ENCODE measurements at regions not wholly inside any gene's neighbourhood (a gene's known extent, or its start where the extent isn't known, plus 50 kb on each side); places are given as distances from the start of the nearest gene placed in this dataset.

DNA sequence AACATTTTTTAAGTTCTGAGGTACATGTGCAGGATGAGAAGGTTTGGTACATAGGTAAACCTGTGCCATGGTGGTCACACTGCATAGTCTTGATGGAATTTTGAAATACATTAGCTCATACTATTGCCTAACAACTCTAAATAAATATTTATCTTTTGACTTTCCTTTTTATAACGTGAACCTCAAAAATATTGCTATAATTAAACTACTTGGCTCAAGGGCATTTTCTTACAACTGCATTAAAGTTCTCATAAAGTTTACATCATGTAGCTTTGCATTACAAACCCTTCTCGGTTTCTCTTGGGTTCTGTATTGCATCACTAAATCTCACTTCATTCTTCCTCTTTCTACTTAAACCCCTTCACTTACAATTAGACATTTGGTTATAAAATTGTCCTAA is 636.0 kb upstream of the PTCHD4 start:
- DNase-seq (ENCODE audit: insufficient read length) (no peak), FAIRE-seq (no peak)
- TF ChIP-seq POLR2A (IDR thresholded peaks at IDR 0.05; ENCODE audit: low read depth, low read length) = no peak
- no peak for TF ChIP-seq TAF1 (IDR thresholded peaks at IDR 0.05; ENCODE audit: borderline replicate concordance, low read depth, low read length)
- TF ChIP-seq POLR2AphosphoS5 (IDR thresholded peaks at IDR 0.05; ENCODE audit: low read depth, low read length) = no peak

- TF ChIP-seq TAF1 (IDR thresholded peaks at IDR 0.05; ENCODE audit: borderline replicate concordance, low read depth, low read length) (no peak), POLR2A (IDR thresholded peaks at IDR 0.05; ENCODE audit: low read depth, low read length) (no peak), POLR2AphosphoS5 (IDR thresholded peaks at IDR 0.05; ENCODE audit: low read depth, low read length) (no peak)
- FAIRE-seq (no peak), DNase-seq (ENCODE audit: insufficient read length) (no peak)
Observed at GRCh38 chr6:48744948-48745347, 634.0 kb upstream of the PTCHD4 start.

GRCh38 chr6:48743738-48744137 is 632.7 kb upstream of the PTCHD4 start:
- TF ChIP-seq POLR2A (IDR thresholded peaks at IDR 0.05; ENCODE audit: low read depth, low read length) (no peak), TAF1 (IDR thresholded peaks at IDR 0.05; ENCODE audit: borderline replicate concordance, low read depth, low read length) (no peak), POLR2AphosphoS5 (IDR thresholded peaks at IDR 0.05; ENCODE audit: low read depth, low read length) (no peak)
- DNase-seq (ENCODE audit: insufficient read length) = no peak
- FAIRE-seq = no peak

- no peak for DNase-seq (ENCODE audit: insufficient read length)
- TF ChIP-seq POLR2AphosphoS5 (IDR thresholded peaks at IDR 0.05; ENCODE audit: low read depth, low read length) (no peak), POLR2A (IDR thresholded peaks at IDR 0.05; ENCODE audit: low read depth, low read length) (no peak), TAF1 (IDR thresholded peaks at IDR 0.05; ENCODE audit: borderline replicate concordance, low read depth, low read length) (no peak)
- FAIRE-seq = no peak
Observed at GRCh38 chr6:48736501-48737206, 625.7 kb upstream of the PTCHD4 start.

DNA sequence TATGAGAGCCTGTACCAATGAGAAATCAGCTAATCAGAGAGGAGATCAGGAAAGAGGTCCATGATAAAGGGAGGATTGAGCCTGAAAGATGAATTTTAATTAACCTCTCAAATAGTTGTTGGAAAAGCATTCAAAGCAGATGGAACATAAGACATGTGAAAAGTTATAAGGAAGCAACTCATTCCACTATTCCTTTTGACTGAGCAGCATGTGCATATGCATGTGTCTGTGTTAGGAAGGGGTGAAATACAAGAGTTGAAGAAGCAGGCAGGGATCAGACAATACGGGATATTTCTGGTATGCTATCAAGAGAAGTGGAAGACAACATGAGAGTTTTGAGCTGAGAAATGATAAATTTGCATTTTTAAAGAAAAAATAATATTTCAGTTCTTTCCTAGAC is 624.8 kb upstream of the PTCHD4 start:
- no peak for DNase-seq (ENCODE audit: insufficient read length)
- no peak for FAIRE-seq
- no peak for TF ChIP-seq POLR2A (IDR thresholded peaks at IDR 0.05; ENCODE audit: low read depth, low read length)
- no peak for TF ChIP-seq POLR2AphosphoS5 (IDR thresholded peaks at IDR 0.05; ENCODE audit: low read depth, low read length)
- TF ChIP-seq TAF1 (IDR thresholded peaks at IDR 0.05; ENCODE audit: borderline replicate concordance, low read depth, low read length) = no peak

- FAIRE-seq (no peak), DNase-seq (ENCODE audit: insufficient read length) (no peak)
- TF ChIP-seq TAF1 (IDR thresholded peaks at IDR 0.05; ENCODE audit: borderline replicate concordance, low read depth, low read length) (no peak), POLR2AphosphoS5 (IDR thresholded peaks at IDR 0.05; ENCODE audit: low read depth, low read length) (no peak), POLR2A (IDR thresholded peaks at IDR 0.05; ENCODE audit: low read depth, low read length) (no peak)
Observed at GRCh38 chr6:48733581-48733980, 622.6 kb upstream of the PTCHD4 start.

GRCh38 chr6:48714699-48715098 is 603.7 kb upstream of the PTCHD4 start:
- no peak for FAIRE-seq

GRCh38 chr6:48714250-48714649 is 603.3 kb upstream of the PTCHD4 start:
- TF ChIP-seq POLR2AphosphoS5 (IDR thresholded peaks at IDR 0.05; ENCODE audit: low read depth, low read length) = no peak
- no peak for TF ChIP-seq TAF1 (IDR thresholded peaks at IDR 0.05; ENCODE audit: borderline replicate concordance, low read depth, low read length)
- no peak for TF ChIP-seq POLR2A (IDR thresholded peaks at IDR 0.05; ENCODE audit: low read depth, low read length)
- FAIRE-seq = no peak
- DNase-seq (ENCODE audit: insufficient read length) = no peak

More at GRCh38 chr6:48714699-48715098, 603.7 kb upstream of the PTCHD4 start:
- no peak for DNase-seq (ENCODE audit: insufficient read length)
- TF ChIP-seq POLR2A (IDR thresholded peaks at IDR 0.05; ENCODE audit: low read depth, low read length) = no peak
- TF ChIP-seq TAF1 (IDR thresholded peaks at IDR 0.05; ENCODE audit: borderline replicate concordance, low read depth, low read length) = no peak
- TF ChIP-seq POLR2AphosphoS5 (IDR thresholded peaks at IDR 0.05; ENCODE audit: low read depth, low read length) = no peak

DNA sequence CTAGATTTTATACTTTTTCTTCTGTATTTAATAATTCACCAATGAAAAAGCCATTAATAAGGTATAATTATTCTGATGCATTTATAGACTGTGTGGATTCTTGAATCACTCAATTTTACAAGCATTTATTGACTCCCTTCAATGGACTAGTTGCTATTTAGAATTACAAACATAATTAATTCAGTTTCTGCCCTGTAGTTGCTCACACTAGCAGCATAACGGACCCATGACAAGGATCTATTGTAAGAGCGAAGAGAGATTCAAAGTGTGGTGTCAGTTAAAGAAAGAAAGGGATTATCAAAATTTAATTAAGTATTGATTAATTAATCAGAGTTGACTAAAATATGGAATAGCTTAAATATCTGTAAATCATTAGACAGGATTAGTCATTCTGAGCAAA is 602.6 kb upstream of the PTCHD4 start:
- FAIRE-seq (no peak), DNase-seq (ENCODE audit: insufficient read length) (no peak)
- TF ChIP-seq TAF1 (IDR thresholded peaks at IDR 0.05; ENCODE audit: borderline replicate concordance, low read depth, low read length) (no peak), POLR2AphosphoS5 (IDR thresholded peaks at IDR 0.05; ENCODE audit: low read depth, low read length) (no peak), POLR2A (IDR thresholded peaks at IDR 0.05; ENCODE audit: low read depth, low read length) (no peak)

GRCh38 chr6:48706310-48706709 is 595.3 kb upstream of the PTCHD4 start:
- FAIRE-seq = no peak
- no peak for TF ChIP-seq TAF1 (IDR thresholded peaks at IDR 0.05; ENCODE audit: borderline replicate concordance, low read depth, low read length)
- TF ChIP-seq POLR2AphosphoS5 (IDR thresholded peaks at IDR 0.05; ENCODE audit: low read depth, low read length) = no peak
- no peak for TF ChIP-seq POLR2A (IDR thresholded peaks at IDR 0.05; ENCODE audit: low read depth, low read length)

GRCh38 chr6:48701572-48701971 is 590.6 kb upstream of the PTCHD4 start:
- DNase-seq (ENCODE audit: insufficient read length) (no peak), FAIRE-seq (no peak)
- TF ChIP-seq POLR2A (IDR thresholded peaks at IDR 0.05; ENCODE audit: low read depth, low read length) = no peak
- TF ChIP-seq TAF1 (IDR thresholded peaks at IDR 0.05; ENCODE audit: borderline replicate concordance, low read depth, low read length) = no peak
- no peak for TF ChIP-seq POLR2AphosphoS5 (IDR thresholded peaks at IDR 0.05; ENCODE audit: low read depth, low read length)

More at GRCh38 chr6:48706310-48706709, 595.3 kb upstream of the PTCHD4 start:
- no peak for DNase-seq (ENCODE audit: insufficient read length)

- no peak for FAIRE-seq
- TF ChIP-seq TAF1 (IDR thresholded peaks at IDR 0.05; ENCODE audit: borderline replicate concordance, low read depth, low read length) (no peak), POLR2AphosphoS5 (IDR thresholded peaks at IDR 0.05; ENCODE audit: low read depth, low read length) (no peak)
Observed at GRCh38 chr6:48695872-48696271, 584.9 kb upstream of the PTCHD4 start.

More at GRCh38 chr6:48695872-48696271, 584.9 kb upstream of the PTCHD4 start:
- no peak for DNase-seq (ENCODE audit: insufficient read length)
